ENCODE measurements at regions not wholly inside any gene's neighbourhood (a gene's known extent, or its start where the extent isn't known, plus 50 kb on each side); places are given as distances from the start of the nearest gene placed in this dataset.

GRCh38 chr6:99148761-99149160 is 200.7 kb downstream of the FAXC start:
- H3K4me3 ChIP-seq (replicated peaks in 1 of 2; ENCODE audit: low read depth in 1 of 2, low read length in 2 of 2), result no peak overlapping the region
- H3K9me2 ChIP-seq (ENCODE audit: insufficient read depth), result no peaks in the 10 kb centered on the region
- no peak for ATAC-seq
- H3K27me3 ChIP-seq (ENCODE audit: insufficient read depth, low read length), result no peaks in the 10 kb centered on the region
- intact Hi-C loops (cut with micrococcal nuclease), result no loop called here
- no peaks in the 10 kb centered on the region for H3K4me1 ChIP-seq (ENCODE audit: control insufficient read depth in 1 of 2, insufficient read depth in 2 of 2, low read length in 2 of 2)
- no peak overlapping the region for H3K9ac ChIP-seq (ENCODE audit: low read length)
- no peaks in the 10 kb centered on the region for H3K9me3 ChIP-seq (ENCODE audit: control insufficient read depth in 1 of 2, insufficient read depth in 1 of 2, low read depth in 1 of 2, low read length in 2 of 2)
- no peak for DNase-seq (ENCODE audit: low read depth, low spot score)
- RAD21 ChIA-PET (ENCODE audit: low non-redundant PET in 1 of 2, low total read pairs in 2 of 2, uncharacterized antibody in 2 of 2, unreplicated experiment in 2 of 2), result no interaction called here
- no peak overlapping the region for H3K4me2 ChIP-seq (ENCODE audit: low read length)
- no peaks in the 10 kb centered on the region for H4K20me1 ChIP-seq (ENCODE audit: insufficient read depth)
- H3K36me3 ChIP-seq (ENCODE audit: control insufficient read depth in 1 of 2, insufficient read depth in 2 of 2, low read length in 2 of 2), result no peaks in the 10 kb centered on the region
- CTCF ChIA-PET, result interaction anchor here (1.6 kb wide), 1 partner anchor 93 kb away, joined by 3 read pairs; no protein-coding TSS in a partner anchor
- TF ChIP-seq SP1 (IDR thresholded peaks at IDR 0.05; ENCODE audit: low read depth) (no peak), SRF (IDR thresholded peaks at IDR 0.05; ENCODE audit: low read depth) (no peak), JUND (IDR thresholded peaks at IDR 0.05) (no peak), ZFX (IDR thresholded peaks at IDR 0.05) (no peak), POLR2AphosphoS5 (IDR thresholded peaks at IDR 0.05; ENCODE audit: low read depth, low read length) (no peak), FOSL1 (IDR thresholded peaks at IDR 0.05; ENCODE audit: low read depth) (no peak), ELF1 (IDR thresholded peaks at IDR 0.05; ENCODE audit: borderline replicate concordance, low read depth) (no peak), CTCF (IDR thresholded peaks at IDR 0.05 in 2 of 3, conservative IDR thresholded peaks at IDR 0.05 in 1 of 3; ENCODE audit: borderline replicate concordance in 1 of 3, insufficient read depth in 1 of 3, low read depth in 2 of 3, low read length in 2 of 3) (no peak), RAD21 (IDR thresholded peaks at IDR 0.05; ENCODE audit: low read depth) (no peak), CBX3 (IDR thresholded peaks at IDR 0.05; ENCODE audit: low read depth) (no peak), TCF7L2 (IDR thresholded peaks at IDR 0.05; ENCODE audit: borderline replicate concordance, extremely low read depth, insufficient read depth, insufficient read length) (no peak), CEBPB (IDR thresholded peaks at IDR 0.05; ENCODE audit: low read depth) (no peak), YY1 (IDR thresholded peaks at IDR 0.05; ENCODE audit: extremely low read depth, insufficient replicate concordance, low read depth, low read length) (no peak), SIN3A (IDR thresholded peaks at IDR 0.05; ENCODE audit: low read depth) (no peak), EZH2phosphoT487 (IDR thresholded peaks at IDR 0.05; ENCODE audit: borderline replicate concordance) (no peak), EZH2 (IDR thresholded peaks at IDR 0.05) (no peak), POLR2A (IDR thresholded peaks at IDR 0.05; ENCODE audit: borderline replicate concordance, extremely low read depth, insufficient read depth, insufficient read length) (no peak)
- TF ChIP-seq, protein P1, sequence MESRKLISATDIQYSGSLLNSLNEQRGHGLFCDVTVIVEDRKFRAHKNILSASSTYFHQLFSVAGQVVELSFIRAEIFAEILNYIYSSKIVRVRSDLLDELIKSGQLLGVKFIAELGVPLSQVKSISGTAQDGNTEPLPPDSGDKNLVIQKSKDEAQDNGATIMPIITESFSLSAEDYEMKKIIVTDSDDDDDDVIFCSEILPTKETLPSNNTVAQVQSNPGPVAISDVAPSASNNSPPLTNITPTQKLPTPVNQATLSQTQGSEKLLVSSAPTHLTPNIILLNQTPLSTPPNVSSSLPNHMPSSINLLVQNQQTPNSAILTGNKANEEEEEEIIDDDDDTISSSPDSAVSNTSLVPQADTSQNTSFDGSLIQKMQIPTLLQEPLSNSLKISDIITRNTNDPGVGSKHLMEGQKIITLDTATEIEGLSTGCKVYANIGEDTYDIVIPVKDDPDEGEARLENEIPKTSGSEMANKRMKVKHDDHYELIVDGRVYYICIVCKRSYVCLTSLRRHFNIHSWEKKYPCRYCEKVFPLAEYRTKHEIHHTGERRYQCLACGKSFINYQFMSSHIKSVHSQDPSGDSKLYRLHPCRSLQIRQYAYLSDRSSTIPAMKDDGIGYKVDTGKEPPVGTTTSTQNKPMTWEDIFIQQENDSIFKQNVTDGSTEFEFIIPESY (IDR thresholded peaks at IDR 0.05; ENCODE audit: extremely low read depth, insufficient replicate concordance, low read length), result no peak
- TF ChIP-seq, protein P2, sequence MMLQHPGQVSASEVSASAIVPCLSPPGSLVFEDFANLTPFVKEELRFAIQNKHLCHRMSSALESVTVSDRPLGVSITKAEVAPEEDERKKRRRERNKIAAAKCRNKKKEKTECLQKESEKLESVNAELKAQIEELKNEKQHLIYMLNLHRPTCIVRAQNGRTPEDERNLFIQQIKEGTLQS (IDR thresholded peaks at IDR 0.05), result no peak
- POLR2A ChIA-PET, result no interaction called here
- no TSS peak for BruUV-seq (replicated peaks)
- H3K27ac ChIP-seq (ENCODE audit: low read depth, low read length), result no peak overlapping the region
- H3K79me2 ChIP-seq (ENCODE audit: insufficient read depth, low read length), result no peaks in the 10 kb centered on the region
- no peak overlapping the region for H2AFZ ChIP-seq (ENCODE audit: low read depth, low read length, poor library complexity, severe bottlenecking)

All from HCT116 (cell line).